HG02642 (cell line): ENCODE measurements at regions not wholly inside any gene's neighbourhood (a gene's known extent, or its start where the extent isn't known, plus 50 kb on each side); places are given as distances from the start of the nearest gene placed in this dataset.

ENCODE experiments used
- ATAC-seq: cut with Tn5 transposase; IDR thresholded peaks from one replicate; pipeline ENCODE4 v1.9.1; 2021; ENCODE audit warnings: mild to moderate bottlenecking; ENCODE audit not compliant: unreplicated experiment, poor library complexity

DNA sequence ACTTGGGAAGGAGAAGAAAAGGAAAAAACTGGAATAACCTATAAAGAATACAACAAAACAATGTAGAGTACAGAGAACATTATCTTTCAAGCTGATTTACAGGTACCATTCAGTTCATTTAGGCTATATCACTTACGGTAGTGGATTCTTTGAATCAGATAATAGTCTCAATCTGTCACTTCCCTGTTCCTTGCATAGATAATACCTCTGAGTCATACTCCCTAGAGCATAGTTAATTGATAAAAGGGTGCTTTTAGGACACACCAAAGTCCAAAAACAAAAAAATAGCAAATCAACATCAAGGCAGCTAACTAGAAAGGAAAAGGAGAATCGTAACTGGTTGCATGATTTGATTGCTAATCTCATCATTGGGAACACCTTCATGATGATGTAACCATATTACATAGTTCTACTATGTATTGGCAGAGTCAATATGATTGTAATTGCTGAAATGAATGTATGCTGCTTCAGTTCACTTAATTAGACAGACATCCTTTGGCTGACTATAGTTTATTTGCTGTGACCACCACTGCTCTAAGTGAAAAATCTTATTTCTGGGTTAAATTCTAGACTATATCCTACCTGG is 844.4 kb downstream of the GATA3 start:
- no peak for ATAC-seq

DNA sequence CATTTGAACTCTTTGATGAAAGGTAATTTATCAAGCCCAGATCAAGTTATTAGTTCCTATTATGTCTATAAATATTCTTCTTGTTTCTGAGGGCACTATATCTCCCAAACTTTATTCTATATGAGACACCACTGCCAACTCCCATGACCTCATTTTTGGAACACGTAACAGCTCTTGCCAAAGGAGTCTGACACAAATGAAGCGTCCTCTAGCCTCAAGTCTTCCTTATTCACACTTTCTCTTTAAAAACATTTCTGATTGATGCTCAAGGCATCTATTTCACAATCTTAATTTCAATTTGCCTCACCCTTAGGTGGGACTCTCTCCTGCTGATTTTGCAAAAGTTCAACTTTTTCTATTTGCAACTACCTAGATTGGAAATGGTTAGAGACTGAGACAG is 848.4 kb downstream of the GATA3 start:
- ATAC-seq, result no peak

DNA sequence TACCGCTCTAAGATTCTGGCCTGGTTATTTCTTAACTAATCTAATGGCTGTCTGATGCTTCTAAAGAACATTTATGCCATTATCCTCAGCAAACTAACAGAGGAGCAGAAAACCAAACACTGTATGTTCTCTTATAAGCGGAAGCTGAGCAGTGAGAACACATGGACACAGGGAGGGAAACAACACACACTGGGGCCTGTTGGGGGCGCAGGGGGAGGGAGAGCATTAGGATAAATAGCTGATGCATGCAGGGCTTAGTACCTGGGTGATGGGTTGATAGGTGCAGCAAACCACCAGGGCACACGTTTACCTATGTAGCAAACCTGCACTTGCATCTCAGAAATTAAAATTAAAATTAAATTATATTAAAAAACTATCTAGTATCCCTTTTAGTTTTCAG is 853.5 kb downstream of the GATA3 start:
- no peak for ATAC-seq

DNA sequence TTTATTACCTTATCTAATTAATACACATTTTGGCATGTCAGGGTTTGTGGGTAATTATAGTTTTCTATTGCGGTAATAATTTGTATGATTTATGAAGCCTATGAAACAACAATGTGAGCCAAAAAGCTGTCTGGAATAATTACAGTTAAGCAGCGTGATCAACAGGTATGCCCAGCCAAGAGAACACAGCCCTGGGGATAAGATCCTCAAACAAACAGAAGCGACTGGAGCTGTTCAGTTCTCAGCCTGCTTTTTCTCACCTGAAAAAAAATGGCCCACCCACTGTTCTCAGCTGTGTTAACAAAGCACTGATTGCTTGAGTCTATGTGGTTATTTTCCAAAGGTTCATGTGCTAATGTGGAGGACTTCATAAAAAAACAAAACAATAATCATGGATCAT is 855.8 kb downstream of the GATA3 start:
- ATAC-seq, result no peak

DNA sequence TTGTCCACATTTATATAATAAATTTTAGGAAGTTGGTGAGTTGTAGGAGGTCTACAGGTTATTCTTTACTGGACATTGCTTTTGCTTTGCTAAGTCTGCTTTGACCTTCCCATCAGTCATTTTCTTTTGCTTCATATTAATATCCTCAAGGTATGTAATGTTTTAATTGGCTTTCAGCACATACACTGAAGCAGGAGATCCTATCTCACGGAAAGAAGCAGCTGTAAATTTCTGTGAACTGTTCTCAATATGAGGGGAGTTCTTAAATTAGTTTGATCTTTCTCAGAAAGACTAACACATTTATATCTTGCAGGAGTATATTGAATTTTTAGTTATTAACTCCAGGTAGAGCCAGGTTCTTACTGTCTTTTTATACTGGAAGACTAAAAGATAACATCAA is 856.5 kb downstream of the GATA3 start:
- no peak for ATAC-seq

DNA sequence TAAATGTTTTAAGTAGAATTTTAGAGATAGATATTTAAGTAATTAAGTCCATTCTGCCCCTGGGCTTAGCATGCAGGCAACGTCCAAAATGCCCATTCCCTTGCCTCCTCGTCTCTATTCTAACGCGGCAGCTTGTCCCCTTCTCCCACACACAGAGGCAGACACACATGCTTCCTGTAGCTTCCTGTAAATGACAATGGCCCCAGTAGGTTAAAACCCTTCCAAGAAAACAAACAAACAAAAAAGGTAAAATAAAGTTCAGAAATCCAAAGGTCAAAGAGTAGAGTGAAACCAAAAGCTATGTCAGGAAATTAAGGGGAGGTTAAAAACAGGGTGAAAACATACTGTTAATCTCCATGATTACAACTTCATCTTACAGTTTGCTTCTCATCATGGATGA is 857.6 kb downstream of the GATA3 start:
- ATAC-seq, result no peak

DNA sequence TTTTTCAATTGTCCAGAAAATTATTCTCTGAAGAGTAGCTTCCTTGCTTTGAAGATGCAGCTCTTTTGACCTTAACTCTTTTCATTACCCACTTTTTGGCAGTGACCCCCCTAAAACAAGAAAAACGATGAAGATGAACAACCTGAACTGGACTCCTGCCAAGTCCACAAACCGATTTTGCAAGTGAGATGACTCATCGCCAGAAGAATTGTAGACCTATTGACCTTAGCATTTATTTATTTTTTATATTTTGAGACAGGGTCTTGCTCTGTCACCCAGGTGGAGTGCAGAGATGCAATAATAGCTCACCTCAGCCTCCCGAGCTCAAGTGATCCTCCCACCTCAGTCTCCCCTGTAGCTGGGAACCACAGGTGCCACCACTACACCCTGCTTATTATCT is 859.2 kb downstream of the GATA3 start:
- no peak for ATAC-seq

DNA sequence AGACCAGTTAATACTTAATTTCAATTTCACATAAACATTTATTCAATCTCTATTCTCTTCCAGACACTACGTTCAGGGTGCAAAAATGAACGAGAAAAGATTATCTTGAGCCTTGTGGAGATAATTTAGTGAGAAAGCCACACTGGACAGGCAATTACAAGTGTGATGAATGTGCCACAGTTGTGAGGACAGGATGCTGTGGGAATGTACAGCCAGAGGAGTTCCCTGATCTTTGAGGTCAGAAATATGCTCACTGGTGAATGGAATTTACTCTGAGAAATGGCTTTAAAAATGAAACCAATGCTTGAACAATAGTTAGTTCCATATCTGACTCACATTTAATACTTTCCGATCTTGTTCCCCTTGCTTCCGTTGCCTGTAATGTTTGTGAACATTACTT is 864.8 kb downstream of the GATA3 start:
- no peak for ATAC-seq

DNA sequence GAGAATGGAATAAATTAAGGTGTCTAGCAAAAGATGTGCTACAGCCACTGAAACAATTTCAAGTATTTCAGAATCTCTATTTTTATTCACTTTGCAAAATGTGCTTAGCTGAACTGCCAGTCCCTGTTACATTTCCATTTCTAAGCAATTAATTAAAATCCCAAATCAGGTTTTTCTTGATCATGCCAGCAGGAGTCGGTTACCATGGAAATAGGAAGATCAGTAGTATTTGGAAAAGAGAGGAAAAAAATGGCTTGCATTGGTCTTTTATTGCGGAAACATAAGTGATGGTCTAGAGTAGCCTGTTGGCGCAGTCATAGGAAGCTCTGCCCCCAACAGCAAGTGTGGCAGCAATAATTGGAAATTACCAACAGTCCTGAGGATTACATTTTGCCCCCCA is 867.1 kb downstream of the GATA3 start:
- ATAC-seq, result no peak

DNA sequence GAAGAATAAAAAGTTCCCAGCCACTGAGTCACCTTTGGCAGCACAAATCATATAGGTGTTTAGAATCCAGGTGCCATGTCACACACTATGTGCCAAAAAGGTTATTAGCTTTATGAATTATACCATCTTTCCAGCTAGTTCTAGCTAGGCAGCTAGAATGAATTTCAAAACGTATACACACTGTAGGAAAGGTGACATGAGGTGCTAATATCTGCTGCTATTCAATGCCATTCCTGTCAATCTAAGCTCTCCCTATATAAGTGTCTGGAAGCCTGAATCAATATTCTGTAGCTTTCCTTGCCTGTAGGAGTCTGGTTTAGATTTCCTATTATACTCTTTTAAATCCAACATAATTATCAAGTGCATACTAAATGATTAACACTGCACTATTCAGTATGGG is 868.6 kb downstream of the GATA3 start:
- ATAC-seq, result no peak

DNA sequence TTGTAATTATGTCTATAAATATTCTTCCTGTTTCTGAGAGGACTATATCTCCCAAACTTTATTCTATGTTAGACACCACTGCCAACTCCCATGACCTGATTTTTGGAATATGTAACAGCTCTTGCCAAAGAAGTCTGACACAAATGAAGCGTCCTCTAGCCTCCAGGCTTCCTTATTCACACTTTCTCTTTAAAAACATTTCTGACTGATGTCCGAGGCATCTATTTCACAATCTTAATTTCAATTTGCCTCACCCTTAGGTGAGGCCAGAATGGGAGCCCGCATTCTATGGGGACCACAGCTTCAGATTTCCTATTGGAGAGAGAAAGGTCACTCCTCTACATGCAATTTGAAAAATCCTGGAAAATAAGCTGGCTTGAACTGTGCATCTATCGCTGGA is 873.2 kb downstream of the GATA3 start:
- no peak for ATAC-seq

DNA sequence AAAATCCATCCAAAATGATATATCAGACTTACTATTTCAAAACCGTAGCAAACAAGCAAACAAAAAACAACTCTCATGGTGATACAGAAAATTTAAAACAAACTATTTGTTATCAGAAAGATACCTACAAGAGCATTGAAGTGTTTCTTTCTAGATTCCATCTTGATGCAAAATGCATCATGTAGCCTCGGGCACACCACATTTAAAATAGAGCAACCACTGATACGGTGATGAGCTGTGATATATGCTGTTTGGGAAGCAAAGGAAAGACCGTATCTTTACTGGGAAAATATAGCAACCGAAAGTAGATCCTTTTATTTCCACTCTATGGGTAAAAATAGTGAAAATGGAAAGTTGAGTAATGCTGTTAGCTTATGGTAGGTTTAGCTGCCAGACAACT is 892.0 kb downstream of the GATA3 start:
- no peak for ATAC-seq

DNA sequence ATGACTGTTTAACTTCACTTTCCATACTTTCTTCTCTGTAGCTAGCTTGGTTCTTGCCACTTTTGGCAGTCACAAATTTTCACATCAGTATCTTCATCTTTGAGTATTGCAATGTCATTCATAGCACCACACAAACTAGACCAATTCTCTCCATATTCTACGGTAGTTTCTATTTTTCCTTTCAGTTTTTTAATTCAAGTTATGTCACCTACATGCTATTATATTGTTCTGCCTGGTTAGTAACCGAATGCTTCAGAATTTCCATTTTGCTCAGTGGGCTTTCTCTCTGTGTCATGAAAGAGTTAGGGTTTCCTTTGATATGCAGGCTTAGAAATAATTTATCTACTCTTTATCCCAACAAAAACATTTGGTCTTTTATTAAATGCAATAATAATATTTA is 896.5 kb downstream of the GATA3 start:
- no peak for ATAC-seq

DNA sequence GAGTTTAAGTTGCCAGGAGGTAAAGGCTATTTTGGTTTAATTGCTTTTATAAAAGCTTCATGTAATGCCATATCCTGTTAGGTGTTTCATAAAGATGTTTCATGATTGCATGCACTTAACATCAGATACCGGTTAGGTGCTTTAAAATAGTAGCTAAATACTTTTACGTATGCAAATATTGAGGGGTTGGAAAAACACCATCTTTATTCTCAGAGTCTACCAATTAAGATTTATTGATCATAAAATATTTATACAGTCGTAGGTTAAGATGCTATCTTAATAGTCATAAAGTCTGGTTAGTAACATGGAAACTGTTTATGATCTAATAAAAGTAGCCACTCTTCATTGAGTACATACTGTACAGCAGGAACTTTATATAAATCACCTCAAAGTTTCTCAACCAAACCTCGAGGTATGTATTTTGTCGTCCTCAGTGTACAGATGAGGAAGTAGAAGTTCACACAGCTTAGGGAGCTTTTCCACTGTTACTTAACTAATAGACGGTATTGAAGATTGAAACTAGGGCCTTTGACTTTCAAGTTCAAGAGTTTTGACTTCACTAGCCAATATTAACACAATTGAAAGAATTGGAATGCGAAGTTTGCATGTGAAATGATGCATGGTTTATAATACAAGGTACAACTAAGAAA is 897.1 kb downstream of the GATA3 start:
- no peak for ATAC-seq

DNA sequence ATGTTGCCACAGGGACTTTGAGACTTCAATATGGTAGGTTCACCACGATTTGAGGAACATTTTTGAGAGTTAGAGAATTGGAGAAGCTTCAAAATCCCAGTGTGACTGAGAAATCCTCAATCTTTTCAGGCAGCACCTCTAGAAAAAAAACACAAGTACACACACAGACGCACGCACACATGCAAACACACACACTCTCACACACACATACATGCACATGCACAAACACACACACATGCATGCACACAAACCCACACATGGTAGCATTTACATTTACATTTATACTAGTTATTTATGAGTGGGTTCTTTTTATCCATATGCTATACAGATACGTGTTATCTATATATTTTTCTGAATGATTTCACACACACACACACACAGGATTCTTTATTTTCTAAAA is 901.9 kb downstream of the GATA3 start:
- ATAC-seq, result no peak

DNA sequence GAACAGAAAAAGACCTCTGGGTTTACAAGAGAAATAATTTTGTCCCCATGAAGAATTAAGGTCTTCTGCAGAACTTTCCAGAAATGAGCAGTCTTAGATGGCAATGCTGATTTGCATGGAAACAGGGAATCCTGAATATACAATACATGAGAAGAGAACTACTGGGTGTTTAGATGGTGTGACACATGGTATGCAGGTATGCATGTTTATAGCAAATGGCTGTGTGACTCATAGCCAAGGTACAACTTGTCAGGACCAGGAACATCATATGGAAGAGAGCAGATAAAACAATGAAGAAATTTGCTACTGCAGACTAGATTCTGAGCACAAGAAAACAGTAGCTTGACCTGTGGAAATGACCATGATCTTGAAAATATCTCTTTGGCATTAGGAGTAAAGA is 907.8 kb downstream of the GATA3 start:
- ATAC-seq, result no peak

DNA sequence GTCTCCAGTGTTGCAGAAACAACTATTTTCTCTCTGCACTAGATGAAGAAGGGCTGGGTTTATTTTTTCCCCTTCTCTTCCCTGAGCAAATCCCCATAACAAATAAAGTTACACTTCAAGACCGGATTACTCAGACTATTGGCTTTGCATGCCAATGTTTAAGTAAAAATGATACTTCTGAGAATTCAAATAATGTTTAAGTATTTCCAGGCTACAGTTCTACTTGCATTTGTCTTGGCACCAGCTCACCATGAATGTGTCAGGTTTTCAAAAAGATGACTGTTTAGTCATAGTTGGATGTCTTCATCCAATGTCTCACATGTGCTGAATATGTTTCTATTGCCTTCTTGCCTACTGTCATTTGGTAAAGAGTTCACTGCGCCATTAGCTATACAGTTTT is 912.6 kb downstream of the GATA3 start:
- ATAC-seq, result no peak

DNA sequence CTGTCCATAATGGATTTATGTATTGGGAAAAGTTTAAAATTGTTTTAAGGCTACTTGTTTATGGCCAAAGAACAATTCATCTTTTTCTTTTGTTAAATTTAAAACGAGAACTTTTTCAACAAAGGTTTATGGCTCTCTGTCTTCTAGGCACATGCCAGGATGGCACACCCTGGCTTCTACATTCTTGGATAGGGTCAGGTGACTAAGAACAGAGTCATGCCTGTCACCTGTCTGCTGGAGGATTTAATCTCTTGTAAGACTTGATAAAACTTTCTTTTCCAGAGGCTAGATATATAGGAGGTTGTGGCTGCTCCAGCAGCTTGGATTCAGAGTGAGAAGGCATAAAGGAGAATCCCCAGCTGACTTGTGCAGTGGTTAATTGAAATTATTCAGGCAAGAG is 915.4 kb downstream of the GATA3 start:
- no peak for ATAC-seq

DNA sequence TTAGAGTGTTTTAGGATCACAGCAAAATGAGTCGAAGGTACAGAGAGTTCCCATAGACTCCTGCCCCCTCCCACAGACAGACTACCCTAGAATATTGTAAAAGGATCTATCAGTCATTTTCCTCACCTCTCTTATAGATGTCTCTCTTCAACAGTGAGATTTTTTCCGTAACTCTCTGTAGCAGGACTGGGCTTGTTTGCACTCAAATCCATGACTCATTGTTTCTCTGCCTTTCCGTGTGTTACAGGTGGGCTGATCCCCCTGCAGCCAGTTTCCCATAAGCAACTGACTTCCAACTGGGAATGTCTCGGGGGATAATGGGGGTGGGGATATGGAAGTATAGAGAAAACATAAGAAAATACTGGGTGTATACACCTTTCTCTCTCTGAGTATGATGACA is 921.0 kb downstream of the GATA3 start:
- no peak for ATAC-seq

DNA sequence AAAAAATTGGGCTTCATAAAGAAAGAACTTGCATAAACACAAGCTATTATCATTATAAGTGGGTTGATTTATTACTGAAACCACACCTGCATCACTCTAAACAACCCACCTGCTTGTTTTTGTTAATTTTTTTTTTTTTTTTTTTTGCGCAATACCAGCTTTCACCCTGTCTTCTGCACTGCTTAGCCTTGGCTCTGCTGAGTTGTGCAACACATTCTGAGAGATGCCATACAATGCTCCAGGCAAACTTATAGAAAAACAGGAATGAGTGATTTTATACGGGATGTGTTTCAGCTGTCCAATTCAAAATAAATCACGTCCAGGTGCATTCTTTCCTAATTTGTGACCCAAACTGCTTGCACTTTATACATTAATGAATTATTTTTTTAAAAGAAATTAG is 923.6 kb downstream of the GATA3 start:
- no peak for ATAC-seq

DNA sequence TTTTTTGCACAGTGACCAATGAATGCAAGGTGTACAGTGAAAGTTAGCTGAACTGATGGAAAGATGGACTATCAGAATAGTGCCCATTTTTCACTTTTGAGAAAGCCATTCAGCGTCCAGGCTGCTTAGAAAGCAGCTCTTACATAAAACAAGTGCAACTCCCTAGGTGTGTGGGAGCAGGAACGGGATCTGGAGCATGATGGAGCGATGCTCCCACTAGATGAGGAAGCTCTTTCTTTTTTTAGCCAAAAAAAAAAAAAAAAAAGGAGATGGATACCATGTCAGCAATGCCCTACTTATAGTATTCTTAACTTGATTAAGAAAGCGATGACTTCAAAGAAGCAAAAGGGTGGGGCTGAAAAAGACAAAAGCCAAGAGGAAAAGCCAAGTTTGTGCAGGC is 925.5 kb downstream of the GATA3 start:
- no peak for ATAC-seq

DNA sequence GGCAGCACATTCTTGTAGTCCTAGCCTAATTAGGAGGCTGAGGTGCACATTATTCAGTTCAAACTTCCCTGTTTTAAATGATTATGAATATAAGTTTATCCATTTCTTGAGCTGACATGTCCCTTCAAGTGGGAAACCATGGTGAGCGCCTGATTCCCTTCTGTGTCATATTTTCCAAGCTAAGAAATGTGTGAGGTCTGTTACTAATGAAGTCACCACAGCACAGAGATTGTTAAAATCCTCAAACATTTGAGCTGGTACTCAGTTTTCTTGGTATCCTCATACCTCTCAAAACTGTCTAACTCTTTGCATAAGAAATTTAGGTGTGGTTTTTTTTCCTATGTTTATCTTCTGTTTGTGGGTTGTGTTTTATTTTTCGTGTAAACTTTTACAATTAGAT is 926.8 kb downstream of the GATA3 start:
- no peak for ATAC-seq

DNA sequence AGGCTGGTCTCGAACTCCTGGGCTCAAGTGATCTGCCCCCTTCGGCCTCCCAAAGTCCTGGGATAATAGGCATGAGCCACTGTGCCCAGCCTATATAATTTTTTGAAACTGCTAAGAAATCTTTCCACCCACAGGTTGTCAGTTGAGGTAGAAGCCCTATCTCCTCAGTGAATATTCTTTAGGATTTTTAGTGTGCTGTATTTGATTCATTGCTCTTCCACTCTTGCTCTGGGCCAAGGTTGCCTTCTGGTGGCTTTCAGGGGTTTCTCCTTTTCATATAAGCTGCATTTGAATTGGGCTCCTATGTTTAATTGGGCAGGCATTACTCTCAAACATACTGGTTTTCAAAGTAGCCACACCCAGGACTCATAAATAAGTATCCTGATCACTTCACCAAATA is 931.2 kb downstream of the GATA3 start:
- no peak for ATAC-seq
